GM12875 (cell line): ENCODE measurements at regions not wholly inside any gene's neighbourhood (a gene's known extent, or its start where the extent isn't known, plus 50 kb on each side); places are given as distances from the start of the nearest gene placed in this dataset.
"Not testable (repeated sequence)": the region's sequence is repeated elsewhere in the genome, so short reads cannot be mapped to it uniquely, and the experiment has no call there.

Source experiments
- H3K4me3 ChIP-seq: one replicate; pipeline ENCODE4 v1.5.1; 2011; ENCODE audit warnings: low read depth, low read length, control low read depth
- TF ChIP-seq, protein P1 (sequence below): IDR thresholded peaks from 2 replicates; pipeline ENCODE4 v1.5.1; 2011; ENCODE audit warnings: low read depth, mild to moderate bottlenecking, control low read depth, inconsistent platforms, low read length, moderate library complexity, borderline replicate concordance; ENCODE audit not compliant: insufficient read depth

DNA sequence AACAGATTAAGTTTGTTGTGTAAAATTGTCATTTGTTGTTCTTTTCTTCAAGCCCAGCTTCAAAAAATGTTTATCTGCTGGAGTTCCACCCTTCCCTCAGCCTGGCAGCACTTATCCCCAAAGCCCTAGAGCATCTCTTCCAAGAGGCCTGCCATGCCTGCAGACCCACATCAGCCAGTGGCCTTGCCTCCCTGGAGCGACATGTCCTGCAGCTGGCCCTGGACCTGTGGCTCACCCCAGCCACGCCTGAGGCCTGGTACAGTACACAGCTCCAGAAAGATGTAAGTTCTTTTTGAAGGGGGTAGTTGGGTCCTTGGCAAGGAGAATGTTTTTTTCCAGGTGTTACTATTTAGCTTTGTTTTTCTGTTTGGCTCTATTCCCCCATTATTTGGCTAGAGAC is 124.8 kb downstream of the CD164 start:
- TF ChIP-seq, protein P1, sequence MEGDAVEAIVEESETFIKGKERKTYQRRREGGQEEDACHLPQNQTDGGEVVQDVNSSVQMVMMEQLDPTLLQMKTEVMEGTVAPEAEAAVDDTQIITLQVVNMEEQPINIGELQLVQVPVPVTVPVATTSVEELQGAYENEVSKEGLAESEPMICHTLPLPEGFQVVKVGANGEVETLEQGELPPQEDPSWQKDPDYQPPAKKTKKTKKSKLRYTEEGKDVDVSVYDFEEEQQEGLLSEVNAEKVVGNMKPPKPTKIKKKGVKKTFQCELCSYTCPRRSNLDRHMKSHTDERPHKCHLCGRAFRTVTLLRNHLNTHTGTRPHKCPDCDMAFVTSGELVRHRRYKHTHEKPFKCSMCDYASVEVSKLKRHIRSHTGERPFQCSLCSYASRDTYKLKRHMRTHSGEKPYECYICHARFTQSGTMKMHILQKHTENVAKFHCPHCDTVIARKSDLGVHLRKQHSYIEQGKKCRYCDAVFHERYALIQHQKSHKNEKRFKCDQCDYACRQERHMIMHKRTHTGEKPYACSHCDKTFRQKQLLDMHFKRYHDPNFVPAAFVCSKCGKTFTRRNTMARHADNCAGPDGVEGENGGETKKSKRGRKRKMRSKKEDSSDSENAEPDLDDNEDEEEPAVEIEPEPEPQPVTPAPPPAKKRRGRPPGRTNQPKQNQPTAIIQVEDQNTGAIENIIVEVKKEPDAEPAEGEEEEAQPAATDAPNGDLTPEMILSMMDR, result no peak
- no peak overlapping the region for H3K4me3 ChIP-seq

- TF ChIP-seq, protein P1, result no peak
- no peak overlapping the region for H3K4me3 ChIP-seq
Measured at GRCh38 chr6:109255946-109256640, 126.2 kb downstream of the CD164 start.

GRCh38 chr6:109255087-109255486 is 127.2 kb downstream of the CD164 start:
- no peak overlapping the region for H3K4me3 ChIP-seq
- TF ChIP-seq, protein P1, result no peak

DNA sequence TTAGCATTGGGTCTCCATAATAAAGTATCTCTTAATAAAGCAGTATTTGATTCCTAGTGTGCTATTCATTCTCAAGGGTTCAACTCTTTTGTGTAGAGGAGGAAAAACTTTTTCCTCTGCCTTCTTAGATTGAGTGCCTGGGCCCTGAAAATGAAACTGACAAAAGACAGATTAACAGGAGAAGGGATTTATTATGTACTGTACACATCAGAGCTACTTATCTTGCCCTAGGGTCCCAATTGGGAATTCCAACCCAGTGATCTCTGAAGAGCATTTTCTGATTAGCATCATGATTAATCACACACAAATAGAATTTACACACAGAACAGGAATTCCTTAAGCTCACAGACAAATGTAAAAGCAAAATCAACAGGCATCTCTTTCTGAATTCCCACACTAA is 128.9 kb downstream of the CD164 start:
- TF ChIP-seq, protein P1, result no peak
- H3K4me3 ChIP-seq, result no peak overlapping the region

DNA sequence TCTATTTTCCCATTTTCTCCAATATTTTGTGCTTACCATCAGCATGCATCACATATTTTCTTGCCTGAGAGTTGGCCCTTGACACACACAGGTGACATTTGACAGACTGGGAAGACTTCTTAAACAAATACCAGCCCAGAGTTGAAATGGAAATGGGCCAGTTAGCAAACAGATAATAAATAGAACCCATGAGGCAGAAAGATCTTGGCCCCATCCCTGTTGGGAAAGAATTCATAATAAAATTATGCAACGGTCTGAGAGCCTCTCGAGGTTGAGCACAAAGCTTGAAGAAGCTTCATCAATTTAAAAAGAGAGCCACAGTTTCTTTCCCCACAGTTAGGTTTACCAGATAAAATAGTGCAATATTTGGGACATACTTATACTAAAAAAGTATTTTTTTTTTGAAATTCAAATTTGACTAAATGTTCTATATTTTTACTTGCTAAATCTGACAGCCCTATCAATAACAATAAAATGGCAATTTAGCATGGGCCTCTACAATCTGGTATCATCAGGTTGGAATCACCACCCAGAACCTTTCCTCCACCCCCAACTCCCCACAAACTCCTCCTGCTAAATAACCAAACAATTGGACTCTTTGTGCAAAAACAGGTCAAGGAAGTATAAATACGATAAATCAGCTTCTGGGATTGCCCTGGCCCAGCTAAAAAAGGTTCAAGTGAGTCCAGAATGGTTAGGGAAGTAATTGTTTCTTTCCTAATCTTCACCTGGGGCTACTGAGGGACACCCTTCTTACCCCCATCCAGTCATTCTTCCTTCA is 129.8 kb downstream of the CD164 start:
- TF ChIP-seq, protein P1, result no peak
- no peak overlapping the region for H3K4me3 ChIP-seq

GRCh38 chr6:109251839-109252238 is 130.4 kb downstream of the CD164 start:
- TF ChIP-seq, protein P1, result no peak
- no peak overlapping the region for H3K4me3 ChIP-seq

DNA sequence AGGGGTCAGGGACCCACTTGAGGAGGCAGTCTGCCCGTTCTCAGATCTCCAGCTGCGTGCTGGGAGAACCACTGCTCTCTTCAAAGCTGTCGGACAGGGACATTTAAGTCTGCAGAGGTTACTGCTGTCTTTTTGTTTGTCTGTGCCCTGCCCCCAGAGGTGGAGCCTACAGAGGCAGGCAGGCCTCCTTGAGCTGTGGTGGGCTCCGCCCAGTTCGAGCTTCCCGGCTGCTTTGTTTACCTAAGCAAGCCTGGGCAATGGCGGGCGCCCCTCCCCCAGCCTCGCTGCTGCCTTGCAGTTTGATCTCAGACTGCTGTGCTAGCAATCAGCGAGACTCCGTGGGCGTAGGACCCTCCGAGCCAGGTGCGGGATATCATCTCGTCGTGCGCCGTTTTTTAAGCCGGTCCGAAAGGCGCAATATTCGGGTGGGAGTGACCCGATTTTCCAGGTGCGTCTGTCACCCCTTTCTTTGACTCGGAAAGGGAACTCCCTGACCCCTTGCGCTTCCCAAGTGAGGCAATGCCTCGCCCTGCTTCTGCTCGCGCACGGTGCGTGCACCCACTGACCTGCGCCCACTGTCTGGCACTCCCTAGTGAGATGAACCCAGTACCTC is 131.6 kb downstream of the CD164 start:
- not testable (repeated sequence) for H3K4me3 ChIP-seq
